ENCODE measurements at regions not wholly inside any gene's neighbourhood (a gene's known extent, or its start where the extent isn't known, plus 50 kb on each side); places are given as distances from the start of the nearest gene placed in this dataset.

DNA sequence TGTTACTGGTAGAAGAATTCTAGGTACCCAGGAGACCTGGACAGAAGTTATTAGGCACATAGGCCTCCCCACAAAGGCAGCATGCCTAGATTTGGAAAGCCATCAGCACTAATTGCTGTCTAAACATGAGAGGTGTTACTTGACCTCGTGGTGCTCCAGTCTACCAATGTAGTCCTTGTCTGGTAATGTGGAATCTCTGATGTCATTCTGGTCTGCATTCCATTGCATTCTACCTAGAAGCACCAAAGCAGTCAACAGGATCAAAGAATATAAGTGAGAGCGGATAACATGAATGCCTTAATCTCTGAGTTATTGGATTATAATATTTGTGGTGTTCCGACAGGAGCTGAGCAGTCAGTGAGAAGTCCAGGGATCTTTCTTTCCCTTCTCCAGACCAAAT, 175.2 kb downstream of the PSAT1 start:
- H3K27ac Mint-ChIP-seq = no peak overlapping the region
- no peaks in the 10 kb centered on the region for H3K4me1 Mint-ChIP-seq
- no peaks in the 10 kb centered on the region for H3K9me3 Mint-ChIP-seq (ENCODE audit: low read depth)
- ATAC-seq (no peak), DNase-seq (no peak)
- CTCF ChIA-PET = no interaction called here
- H3K4me3 Mint-ChIP-seq = no peak overlapping the region
- H3K27me3 Mint-ChIP-seq = peaks cover 5% of the 10 kb centered on the region
- no peaks in the 10 kb centered on the region for H3K36me3 Mint-ChIP-seq

DNA sequence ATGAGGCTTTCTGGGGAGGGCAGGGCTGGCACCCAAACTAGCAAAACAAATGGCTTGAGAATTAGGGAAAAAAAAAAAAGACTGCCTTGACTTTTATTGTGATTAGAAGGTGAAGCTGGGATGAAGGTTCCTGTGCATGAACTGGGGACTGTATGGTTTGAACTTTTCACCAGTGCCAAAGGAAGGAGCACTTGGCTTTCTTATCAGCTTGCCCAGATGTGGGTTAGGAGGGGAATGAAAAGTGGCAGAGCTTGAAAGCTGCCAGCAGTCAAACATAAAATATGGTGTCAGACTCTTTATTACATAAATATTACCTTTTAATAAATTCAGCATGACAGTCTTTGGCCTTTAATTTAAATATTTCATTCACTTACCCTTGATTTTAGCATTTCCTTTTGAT, 182.5 kb downstream of the PSAT1 start:
- H3K4me1 Mint-ChIP-seq = no peaks in the 10 kb centered on the region
- no peaks in the 10 kb centered on the region for H3K27me3 Mint-ChIP-seq
- H3K4me3 Mint-ChIP-seq = no peak overlapping the region
- no peak for ATAC-seq
- CTCF ChIA-PET = no interaction called here
- H3K9me3 Mint-ChIP-seq (ENCODE audit: low read depth) = peaks cover 4% of the 10 kb centered on the region
- H3K27ac Mint-ChIP-seq = no peak overlapping the region
- no peak for DNase-seq
- H3K36me3 Mint-ChIP-seq = no peaks in the 10 kb centered on the region

GRCh38 chr9:78486661-78487060, 189.7 kb downstream of the PSAT1 start:
- no peak overlapping the region for H3K27ac Mint-ChIP-seq
- CTCF ChIA-PET = no interaction called here
- peaks cover 2% of the 10 kb centered on the region for H3K9me3 Mint-ChIP-seq (ENCODE audit: low read depth)
- DNase-seq (no peak), ATAC-seq (no peak)
- H3K4me1 Mint-ChIP-seq = no peaks in the 10 kb centered on the region
- no peaks in the 10 kb centered on the region for H3K36me3 Mint-ChIP-seq
- no peaks in the 10 kb centered on the region for H3K27me3 Mint-ChIP-seq
- H3K4me3 Mint-ChIP-seq = no peak overlapping the region

DNA sequence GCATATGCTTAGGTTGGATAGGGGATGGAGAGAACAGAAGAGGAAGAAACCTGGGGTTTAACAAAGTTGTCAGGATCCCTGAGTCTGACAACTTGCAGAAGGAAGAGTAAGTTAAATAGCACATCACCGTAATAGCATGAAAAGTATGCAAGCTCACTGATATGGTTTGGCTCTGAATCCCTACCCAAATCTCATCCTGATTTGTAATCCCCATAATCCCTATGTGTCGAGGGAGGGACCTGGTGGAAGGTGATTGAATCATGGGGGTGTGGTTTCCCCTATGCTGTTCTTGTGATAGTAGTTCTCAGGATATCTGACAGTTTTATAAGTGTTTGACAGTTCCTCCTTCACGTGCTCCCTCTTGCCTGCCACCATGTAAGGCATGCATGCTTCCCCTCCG, 193.3 kb downstream of the PSAT1 start:
- CTCF ChIA-PET = no interaction called here
- DNase-seq (no peak), ATAC-seq (no peak)
- no peak overlapping the region for H3K27ac Mint-ChIP-seq
- no peaks in the 10 kb centered on the region for H3K27me3 Mint-ChIP-seq
- H3K4me1 Mint-ChIP-seq = no peaks in the 10 kb centered on the region
- no peak overlapping the region for H3K4me3 Mint-ChIP-seq
- H3K36me3 Mint-ChIP-seq = no peaks in the 10 kb centered on the region
- H3K9me3 Mint-ChIP-seq (ENCODE audit: low read depth) = no peaks in the 10 kb centered on the region

GRCh38 chr9:78491402-78491801, 194.5 kb downstream of the PSAT1 start:
- no peak overlapping the region for H3K4me3 Mint-ChIP-seq
- no peaks in the 10 kb centered on the region for H3K9me3 Mint-ChIP-seq (ENCODE audit: low read depth)
- CTCF ChIA-PET = no interaction called here
- no peak overlapping the region for H3K27ac Mint-ChIP-seq
- DNase-seq = no peak
- no peaks in the 10 kb centered on the region for H3K36me3 Mint-ChIP-seq
- ATAC-seq = no peak
- no peaks in the 10 kb centered on the region for H3K4me1 Mint-ChIP-seq
- no peaks in the 10 kb centered on the region for H3K27me3 Mint-ChIP-seq

GRCh38 chr9:78493166-78493742, 196.3 kb downstream of the PSAT1 start:
- Mint-ChIP-seq H3K27ac (no peak overlapping the region), H3K27me3 (no peaks in the 10 kb centered on the region), H3K36me3 (no peaks in the 10 kb centered on the region), H3K4me1 (no peaks in the 10 kb centered on the region), H3K9me3 (ENCODE audit: low read depth) (no peaks in the 10 kb centered on the region), H3K4me3 (no peak overlapping the region)
- ATAC-seq (no peak), DNase-seq (no peak)
- CTCF ChIA-PET = interaction anchor here (1.1 kb wide), 1 partner anchor 54 kb away, joined by 3 read pairs; no protein-coding TSS in a partner anchor

DNA sequence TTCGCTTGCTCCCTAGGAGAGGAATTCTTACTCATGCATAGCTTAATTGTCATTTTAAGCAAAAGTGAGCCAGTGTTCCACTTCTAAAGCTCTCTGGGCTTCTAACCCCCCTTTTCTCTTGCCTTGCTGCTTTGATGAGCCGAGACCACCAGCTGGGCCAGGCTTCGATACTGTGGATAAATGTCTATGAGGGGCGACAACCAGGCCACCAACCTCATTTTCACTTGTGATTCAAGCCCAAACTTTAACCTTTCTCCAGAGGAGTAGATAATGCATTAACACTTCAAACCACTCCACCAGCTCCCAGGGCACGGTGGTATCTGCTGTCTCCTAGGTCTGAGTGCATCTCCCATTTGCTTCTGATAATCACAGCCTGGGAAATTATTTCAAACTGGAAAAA, 205.6 kb downstream of the PSAT1 start:
- Mint-ChIP-seq H3K27ac (no peak overlapping the region), H3K27me3 (no peaks in the 10 kb centered on the region), H3K4me3 (no peak overlapping the region), H3K9me3 (ENCODE audit: low read depth) (no peaks in the 10 kb centered on the region), H3K36me3 (no peaks in the 10 kb centered on the region), H3K4me1 (no peaks in the 10 kb centered on the region)
- no peak for DNase-seq
- CTCF ChIA-PET = interaction anchor here (1.0 kb wide), 1 partner anchor 7 kb away, joined by 3 read pairs; no protein-coding TSS in a partner anchor
- no peak for ATAC-seq

- Mint-ChIP-seq H3K4me3 (no peak overlapping the region), H3K36me3 (no peaks in the 10 kb centered on the region), H3K4me1 (no peaks in the 10 kb centered on the region), H3K27me3 (no peaks in the 10 kb centered on the region), H3K27ac (no peak overlapping the region), H3K9me3 (ENCODE audit: low read depth) (no peaks in the 10 kb centered on the region)
- ATAC-seq (no peak), DNase-seq (no peak)
- CTCF ChIA-PET = no interaction called here
Measured at GRCh38 chr9:78505546-78505945, 208.6 kb downstream of the PSAT1 start.

DNA sequence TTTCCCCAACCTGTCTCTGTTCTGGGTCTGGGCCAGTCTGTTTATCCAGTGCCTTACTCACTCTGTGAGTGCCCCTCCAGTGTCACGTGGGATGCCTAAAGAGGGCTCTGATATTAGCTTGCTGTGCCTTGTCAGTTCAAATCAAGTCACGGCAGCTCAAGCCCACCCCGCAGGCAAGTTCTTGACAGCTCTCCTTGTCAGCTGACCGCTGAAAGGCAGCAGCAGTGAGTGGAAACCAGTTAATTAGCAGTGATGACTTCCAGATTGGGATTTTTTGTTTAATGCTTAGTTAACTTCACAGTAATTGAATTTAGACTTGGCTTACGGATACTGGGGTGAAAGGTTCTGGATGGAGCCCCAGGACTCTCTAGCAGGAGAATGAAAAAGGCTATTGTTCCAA, 210.1 kb downstream of the PSAT1 start:
- DNase-seq (no peak), ATAC-seq (no peak)
- Mint-ChIP-seq H3K4me1 (no peaks in the 10 kb centered on the region), H3K4me3 (no peak overlapping the region), H3K27me3 (no peaks in the 10 kb centered on the region), H3K36me3 (no peaks in the 10 kb centered on the region), H3K9me3 (ENCODE audit: low read depth) (no peaks in the 10 kb centered on the region), H3K27ac (no peak overlapping the region)
- CTCF ChIA-PET = no interaction called here

DNA sequence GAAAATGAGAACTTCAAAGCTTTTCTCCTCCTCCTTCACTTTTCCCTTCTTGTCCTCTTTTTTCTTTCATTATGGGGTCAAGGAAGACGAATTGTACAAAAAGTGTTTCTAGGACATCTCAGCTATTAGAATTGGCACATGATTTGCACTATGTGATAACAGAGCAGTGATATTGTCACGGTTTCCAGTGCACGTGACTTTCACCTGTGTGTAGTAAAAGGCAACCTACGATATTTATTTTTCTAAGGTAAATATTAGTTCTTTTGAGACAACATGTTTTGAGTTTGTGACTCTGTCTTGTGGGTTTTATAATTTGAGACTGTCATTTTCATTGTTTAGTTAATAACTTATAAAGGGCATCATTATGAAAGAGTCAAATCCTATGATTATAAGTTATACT, 213.1 kb downstream of the PSAT1 start:
- CTCF ChIA-PET = interaction anchor here (1.0 kb wide), 1 partner anchor 8 kb away, joined by 3 read pairs; no protein-coding TSS in a partner anchor
- DNase-seq = no peak
- Mint-ChIP-seq H3K27ac (no peak overlapping the region), H3K4me3 (no peak overlapping the region), H3K27me3 (no peaks in the 10 kb centered on the region), H3K9me3 (ENCODE audit: low read depth) (no peaks in the 10 kb centered on the region), H3K4me1 (no peaks in the 10 kb centered on the region), H3K36me3 (no peaks in the 10 kb centered on the region)
- ATAC-seq = no peak

DNA sequence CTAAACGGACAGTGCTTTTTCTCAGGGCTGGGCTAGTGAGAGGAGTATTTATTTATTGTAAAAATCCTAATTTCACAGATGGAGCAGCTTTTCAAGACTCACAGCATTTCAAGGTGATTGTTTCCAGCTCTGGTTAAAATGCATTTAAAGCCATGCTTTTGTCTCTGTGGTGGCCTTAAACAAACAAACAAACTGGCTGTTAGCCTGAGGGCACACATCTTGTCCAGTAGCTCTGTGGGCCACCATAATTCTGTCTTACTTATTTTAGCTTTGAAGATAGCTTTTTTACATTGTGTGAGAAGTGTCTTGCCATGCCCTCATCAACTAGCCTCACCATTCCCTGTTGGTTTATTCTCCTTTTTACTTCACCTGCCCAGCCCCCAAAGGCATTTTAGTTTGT, 218.2 kb downstream of the PSAT1 start:
- Mint-ChIP-seq H3K4me1 (no peaks in the 10 kb centered on the region), H3K9me3 (ENCODE audit: low read depth) (peaks cover 2% of the 10 kb centered on the region)
- DNase-seq = no peak

DNA sequence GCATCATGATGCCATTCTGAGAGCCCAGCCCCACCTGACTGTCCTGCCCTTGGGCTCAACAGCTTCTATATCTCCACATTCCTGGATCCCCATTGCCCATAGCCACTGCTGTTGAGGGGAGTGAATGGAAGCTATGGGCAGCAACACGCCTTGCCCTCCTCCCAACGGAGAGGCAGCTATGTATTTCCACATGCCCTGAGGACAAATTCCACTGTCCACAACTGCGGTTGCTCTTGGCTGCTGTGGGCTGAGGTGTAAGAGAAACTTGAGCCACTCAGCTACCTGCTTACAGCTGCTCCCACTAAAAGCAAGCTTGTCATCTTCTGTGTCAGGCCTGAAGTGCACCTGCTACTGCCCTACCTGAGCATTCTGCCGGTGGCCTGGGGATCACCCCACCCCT, 222.9 kb downstream of the PSAT1 start:
- no peak overlapping the region for H3K27ac Mint-ChIP-seq
- DNase-seq (no peak), ATAC-seq (no peak)
- CTCF ChIA-PET = interaction anchor here (1.0 kb wide), 1 partner anchor 80 kb away, joined by 3 read pairs; no protein-coding TSS in a partner anchor
- no peaks in the 10 kb centered on the region for H3K4me1 Mint-ChIP-seq
- peaks cover 12% of the 10 kb centered on the region for H3K9me3 Mint-ChIP-seq (ENCODE audit: low read depth)
- H3K4me3 Mint-ChIP-seq = no peak overlapping the region
- H3K27me3 Mint-ChIP-seq = no peaks in the 10 kb centered on the region
- H3K36me3 Mint-ChIP-seq = no peaks in the 10 kb centered on the region

More for the DNA sequence above, 218.2 kb downstream of the PSAT1 start:
- Mint-ChIP-seq H3K4me3 (no peak overlapping the region), H3K36me3 (no peaks in the 10 kb centered on the region), H3K27ac (no peak overlapping the region), H3K27me3 (no peaks in the 10 kb centered on the region)
- CTCF ChIA-PET = no interaction called here
- no peak for ATAC-seq

DNA sequence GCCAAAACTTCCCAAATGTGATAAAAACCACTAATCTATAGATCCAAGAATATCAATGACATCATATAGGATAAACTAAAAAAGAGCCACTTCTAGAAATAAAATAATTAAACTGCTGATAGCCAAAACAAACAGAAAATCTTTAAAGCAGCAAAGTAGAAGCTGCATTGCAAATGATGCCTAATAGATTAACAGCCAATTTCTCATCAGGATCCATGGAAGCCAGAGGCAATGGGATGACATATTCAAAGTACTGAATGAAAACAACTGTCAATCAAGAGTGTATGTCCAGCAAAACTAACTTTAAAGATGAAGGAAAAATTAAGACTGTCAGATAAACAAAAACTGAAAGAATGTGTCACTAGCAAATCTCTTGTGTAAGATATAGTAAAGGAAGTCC, 224.8 kb downstream of the PSAT1 start:
- H3K27me3 Mint-ChIP-seq = no peaks in the 10 kb centered on the region
- H3K4me1 Mint-ChIP-seq = no peaks in the 10 kb centered on the region
- H3K9me3 Mint-ChIP-seq (ENCODE audit: low read depth) = peaks cover 12% of the 10 kb centered on the region
- no peak overlapping the region for H3K27ac Mint-ChIP-seq
- DNase-seq = no peak
- H3K4me3 Mint-ChIP-seq = no peak overlapping the region
- ATAC-seq = no peak
- CTCF ChIA-PET = no interaction called here
- no peaks in the 10 kb centered on the region for H3K36me3 Mint-ChIP-seq

- ATAC-seq = no peak
- CTCF ChIA-PET = no interaction called here
- H3K27ac Mint-ChIP-seq = no peak overlapping the region
- no peaks in the 10 kb centered on the region for H3K27me3 Mint-ChIP-seq
- H3K4me1 Mint-ChIP-seq = no peaks in the 10 kb centered on the region
- no peak for DNase-seq
- H3K9me3 Mint-ChIP-seq (ENCODE audit: low read depth) = peaks cover 4% of the 10 kb centered on the region
- no peak overlapping the region for H3K4me3 Mint-ChIP-seq
- H3K36me3 Mint-ChIP-seq = no peaks in the 10 kb centered on the region
Measured at GRCh38 chr9:78525986-78526560, 229.1 kb downstream of the PSAT1 start.

DNA sequence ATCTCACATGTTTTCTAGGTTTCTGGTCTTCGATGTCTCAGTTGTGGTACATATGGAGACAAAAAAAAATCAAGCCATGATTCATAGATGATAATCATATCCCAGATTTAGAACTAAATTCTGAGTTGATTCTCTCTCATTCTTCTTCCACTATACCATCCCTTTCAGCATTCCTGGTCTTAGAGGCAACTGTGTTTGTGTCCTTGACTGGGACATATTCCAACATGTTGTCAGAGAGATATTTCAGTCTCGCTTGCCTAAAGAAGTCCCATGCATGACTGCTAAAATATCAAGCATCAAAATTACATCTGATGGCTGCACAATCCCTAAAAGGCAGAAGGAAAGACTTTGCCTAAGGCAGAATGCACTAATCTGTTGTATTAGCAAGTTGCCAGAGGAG, 236.6 kb downstream of the PSAT1 start:
- DNase-seq = no peak
- Mint-ChIP-seq H3K9me3 (ENCODE audit: low read depth) (no peaks in the 10 kb centered on the region), H3K36me3 (no peaks in the 10 kb centered on the region), H3K4me3 (no peak overlapping the region), H3K4me1 (no peaks in the 10 kb centered on the region), H3K27me3 (no peaks in the 10 kb centered on the region), H3K27ac (no peak overlapping the region)
- no peak for ATAC-seq
- CTCF ChIA-PET = no interaction called here

Measured in activated CD8-positive, alpha-beta memory T cell treated with anti-CD3 and anti-CD28 coated beads, Interleukin-2, amount 10 ng/mL, durations not matched to agents 7 days and 5 days (primary cell).